ENCODE measurements at regions not wholly inside any gene's neighbourhood (a gene's known extent, or its start where the extent isn't known, plus 50 kb on each side); places are given as distances from the start of the nearest gene placed in this dataset.

DNA sequence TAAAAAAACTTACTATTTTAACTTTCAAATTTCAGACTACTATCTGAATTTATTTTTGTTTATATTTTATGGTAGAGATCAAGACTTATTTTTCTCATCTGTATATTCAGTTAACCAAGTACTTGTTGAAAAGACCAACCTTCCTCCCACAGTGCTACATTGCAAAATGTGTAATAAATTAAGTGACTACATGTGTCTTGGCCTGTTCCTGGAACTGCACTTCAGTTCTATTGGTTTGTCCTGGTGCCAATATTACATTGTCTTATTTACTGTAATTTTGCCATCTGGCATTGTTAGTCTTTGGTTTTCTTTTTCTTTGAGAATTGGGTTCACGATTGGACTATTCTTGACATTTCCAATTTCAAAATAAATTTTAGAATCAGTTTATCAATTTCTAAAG is 138.4 kb upstream of the KCNMB2 start:
- no peak for DNase-seq

GRCh38 chr3:178404961-178405360 is 131.3 kb upstream of the KCNMB2 start:
- no peak for DNase-seq

- no peak for DNase-seq
These were observed 130.7 kb upstream of the KCNMB2 start for GRCh38 chr3:178405531-178405930.

- DNase-seq: no peak
These were observed 130.0 kb upstream of the KCNMB2 start for GRCh38 chr3:178406206-178406605.

- no peak for DNase-seq
These were observed 120.9 kb upstream of the KCNMB2 start for GRCh38 chr3:178415384-178415783.

- DNase-seq: no peak
These were observed 118.5 kb upstream of the KCNMB2 start for GRCh38 chr3:178417736-178418135.

- DNase-seq: peak; percentile 34
These were observed 117.2 kb upstream of the KCNMB2 start for GRCh38 chr3:178419071-178419470.

- peak; percentile 36 for DNase-seq
These were observed 116.2 kb upstream of the KCNMB2 start for GRCh38 chr3:178420033-178420432.

DNA sequence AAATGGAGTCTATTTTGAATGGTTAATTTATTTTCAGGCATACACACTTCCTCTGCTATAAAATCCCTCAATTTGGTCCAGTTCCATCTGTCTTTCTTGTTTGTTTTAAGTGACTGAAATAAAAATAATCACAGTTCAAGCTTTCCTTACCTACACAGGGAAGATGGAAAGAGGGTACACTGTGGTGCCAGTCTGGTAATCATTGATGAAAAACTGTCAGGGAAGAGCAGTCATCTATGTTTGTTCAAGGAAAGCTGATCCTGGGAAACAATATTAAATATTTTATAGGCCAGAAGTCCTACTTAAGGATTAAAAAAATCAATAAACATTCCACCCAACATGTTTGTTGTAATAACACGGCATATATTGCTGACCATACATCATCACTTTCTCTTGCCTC is 115.2 kb upstream of the KCNMB2 start:
- DNase-seq: no peak

DNA sequence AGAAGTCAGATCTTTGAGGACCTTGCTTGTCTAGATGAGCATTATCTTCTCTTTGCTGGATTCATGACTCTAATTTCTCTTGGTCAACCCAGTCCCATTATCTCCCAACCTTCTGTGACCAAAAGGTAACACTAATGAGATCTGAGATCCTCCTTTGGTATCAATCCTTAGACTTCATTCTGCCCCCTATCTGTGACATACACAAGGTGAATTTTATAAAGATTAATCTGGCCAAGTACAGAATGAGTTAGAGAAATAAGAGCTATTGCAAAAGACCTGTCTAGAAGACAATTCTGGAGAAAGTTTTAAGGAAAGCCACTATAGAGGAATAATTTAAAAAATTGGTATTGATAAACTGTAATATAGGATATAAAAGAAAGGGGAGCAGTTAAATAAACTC is 113.8 kb upstream of the KCNMB2 start:
- no peak for DNase-seq

DNA sequence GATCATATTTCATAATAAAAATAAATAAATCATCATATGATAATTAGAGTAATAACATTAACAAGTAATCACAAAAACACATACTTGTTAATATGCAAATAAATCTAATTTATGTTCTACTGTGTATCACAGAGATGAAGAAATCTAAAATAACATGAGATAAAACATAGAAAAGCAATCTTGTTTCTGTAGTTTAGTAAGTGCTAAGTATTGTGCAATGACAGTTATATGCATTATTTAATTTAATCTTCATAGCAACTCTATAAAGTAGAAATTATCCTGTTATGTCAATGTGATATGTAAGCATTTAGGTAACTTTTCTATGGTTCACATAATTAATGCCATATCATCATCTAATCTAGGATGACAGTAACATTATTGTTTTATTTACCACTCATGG is 108.2 kb upstream of the KCNMB2 start:
- no peak for DNase-seq

DNA sequence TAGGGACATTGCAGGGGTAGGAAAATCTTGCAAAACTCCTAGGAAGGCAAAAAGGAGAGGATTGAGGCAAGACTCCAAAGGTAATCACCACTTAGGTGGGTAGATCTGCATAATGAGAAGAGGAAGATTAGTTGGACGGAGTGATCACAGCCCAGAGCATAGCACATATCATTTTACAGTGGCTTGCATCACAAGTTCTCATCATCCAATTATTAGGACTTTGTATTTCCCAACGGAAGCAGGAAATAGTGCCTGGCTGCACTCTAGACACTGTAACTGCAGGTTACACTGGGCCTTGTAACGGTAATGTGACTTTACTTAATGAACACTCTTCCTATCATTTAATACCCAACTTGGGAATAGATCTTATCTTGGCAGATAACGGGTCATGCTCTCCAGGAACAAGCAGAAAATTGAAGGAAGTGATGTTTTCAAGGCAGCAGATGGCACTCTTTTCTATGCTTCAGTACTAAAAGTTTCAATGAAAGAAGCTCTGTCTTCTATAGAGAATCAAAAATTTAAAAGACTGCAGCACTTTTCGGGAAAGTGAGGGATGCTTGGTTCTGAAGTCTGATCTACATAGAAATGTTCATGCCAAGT is 101.9 kb upstream of the KCNMB2 start:
- no peak for DNase-seq

DNA sequence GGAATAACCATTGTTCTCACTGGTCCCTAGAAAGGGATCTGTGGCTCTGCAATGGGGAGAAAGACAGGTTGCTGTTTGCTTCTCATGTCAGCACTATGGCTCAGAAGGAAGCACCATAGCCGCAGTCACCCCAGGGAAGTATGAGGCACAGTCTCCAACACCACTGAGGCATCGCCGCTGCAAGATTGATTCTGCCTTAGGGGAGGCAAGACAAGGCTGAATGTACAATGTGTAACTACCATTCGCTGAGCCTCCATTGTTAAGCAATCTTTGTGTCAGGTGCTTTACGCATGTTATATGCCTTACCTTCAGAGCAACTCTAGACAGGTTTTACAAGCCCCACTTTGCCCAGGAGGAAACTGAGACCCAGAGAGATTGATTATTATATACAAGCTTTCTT is 100.7 kb upstream of the KCNMB2 start:
- no peak for DNase-seq

- DNase-seq: peak; percentile 28
These were observed 99.5 kb upstream of the KCNMB2 start for GRCh38 chr3:178436773-178437172.

GRCh38 chr3:178437236-178437635 is 99.0 kb upstream of the KCNMB2 start:
- no peak for DNase-seq

DNA sequence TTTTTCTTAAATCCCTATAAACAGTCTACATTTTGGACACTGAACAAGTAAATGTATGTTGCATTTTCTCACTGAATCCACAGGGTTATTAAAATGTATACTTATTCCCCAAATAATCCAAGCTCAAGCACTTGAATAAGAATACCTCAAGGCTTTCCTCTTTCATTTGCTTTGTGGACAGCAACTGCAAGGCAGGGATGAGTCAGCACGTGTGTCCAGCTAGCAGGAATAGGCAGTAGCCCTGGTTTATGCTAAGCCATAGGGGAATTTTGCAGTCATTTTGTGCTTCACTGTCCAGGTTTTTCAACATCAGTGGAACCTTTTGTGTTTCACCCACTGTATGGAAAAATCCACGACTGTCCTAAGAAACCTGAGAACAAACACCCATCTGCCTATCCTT is 96.7 kb upstream of the KCNMB2 start:
- no peak for DNase-seq

- no peak for DNase-seq
These were observed 96.2 kb upstream of the KCNMB2 start for GRCh38 chr3:178440043-178440442.

- DNase-seq: no peak
These were observed 92.6 kb upstream of the KCNMB2 start for GRCh38 chr3:178443634-178444033.

- DNase-seq: no peak
These were observed 91.1 kb upstream of the KCNMB2 start for GRCh38 chr3:178445139-178445538.

GRCh38 chr3:178446059-178446458 is 90.2 kb upstream of the KCNMB2 start:
- no peak for DNase-seq

DNA sequence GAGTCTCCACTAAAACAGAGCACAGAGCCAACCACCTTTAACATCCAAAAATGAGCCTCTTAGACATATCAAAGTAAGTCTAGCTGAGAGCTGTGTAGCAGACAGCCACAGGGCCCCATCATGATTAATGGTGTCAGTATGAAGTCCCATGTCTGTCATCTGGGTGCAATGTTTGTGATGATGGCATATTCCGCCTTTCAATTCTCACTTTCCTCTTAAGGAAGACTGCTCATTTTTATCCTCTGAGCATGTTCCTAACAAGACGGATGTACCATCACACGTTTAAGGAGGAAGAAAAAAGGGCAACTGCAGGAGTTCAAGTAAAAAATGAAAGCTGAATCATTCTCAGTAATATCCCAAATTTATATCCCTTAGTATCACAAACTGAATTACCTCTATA is 85.8 kb upstream of the KCNMB2 start:
- no peak for DNase-seq

GRCh38 chr3:178451799-178452198 is 84.4 kb upstream of the KCNMB2 start:
- DNase-seq: no peak

GRCh38 chr3:178454726-178455125 is 81.5 kb upstream of the KCNMB2 start:
- DNase-seq: no peak

DNA sequence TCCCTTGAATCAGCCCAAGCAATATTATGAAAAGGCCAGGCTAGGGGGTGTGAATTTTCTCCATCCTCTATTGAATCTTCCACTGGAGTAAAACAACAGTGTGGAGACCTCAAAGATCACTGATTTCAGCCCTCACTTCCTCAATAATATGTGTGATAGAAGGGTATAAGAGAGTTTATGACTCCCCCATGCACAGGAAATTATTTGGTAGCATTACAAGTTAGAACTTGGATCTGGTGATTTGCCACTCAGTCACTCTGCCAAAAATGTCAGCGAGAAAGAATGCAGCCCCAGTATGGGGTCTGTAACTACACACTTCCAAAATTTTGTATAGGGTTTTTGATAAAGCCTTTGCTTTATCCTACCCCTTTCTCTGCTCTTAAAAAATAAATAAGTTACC is 81.0 kb upstream of the KCNMB2 start:
- no peak for DNase-seq

DNA sequence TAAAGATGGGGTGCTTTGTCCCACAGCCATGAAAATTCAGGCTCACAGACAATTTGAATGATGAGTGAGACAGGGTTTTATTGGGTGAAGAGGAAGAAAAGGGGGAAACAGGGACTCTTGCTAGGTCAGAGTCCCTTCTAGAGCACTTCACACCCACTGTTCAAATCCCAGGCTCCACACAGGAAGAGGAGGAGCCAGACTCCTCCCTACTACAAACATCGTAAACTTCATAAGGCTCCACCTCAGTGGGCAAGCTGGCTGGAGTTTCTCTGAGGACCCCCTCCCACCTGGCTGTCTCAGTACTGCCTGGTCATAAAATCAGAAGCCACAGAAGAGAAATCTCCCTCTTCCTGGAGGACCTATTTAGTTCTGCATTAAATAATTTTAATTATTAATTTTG is 80.3 kb upstream of the KCNMB2 start:
- no peak for DNase-seq
